NT2/D1 (cell line): ENCODE measurements at regions not wholly inside any gene's neighbourhood (a gene's known extent, or its start where the extent isn't known, plus 50 kb on each side); places are given as distances from the start of the nearest gene placed in this dataset.

Experiments used
- DNase-seq: peaks from one replicate; pipeline ENCODE4 v3.0.0-alpha.2; 2011; ENCODE audit warnings: low read depth, low spot score
- H3K27me3 ChIP-seq: 2 replicates; pipeline ENCODE4 v1.6.0; 2011; ENCODE audit warnings: mild to moderate bottlenecking; ENCODE audit not compliant: insufficient read length, insufficient read depth
- H3K36me3 ChIP-seq: 2 replicates; pipeline ENCODE4 v1.6.1; 2011; ENCODE audit warnings: mild to moderate bottlenecking, low read length, mixed read lengths; ENCODE audit not compliant: insufficient read depth, insufficient read length
- H3K4me1 ChIP-seq: 2 replicates; pipeline ENCODE4 v1.5.1; 2011; ENCODE audit not compliant: insufficient read depth, insufficient read length
- H3K4me3 ChIP-seq: 2 replicates; pipeline ENCODE4 v1.5.1; 2011; ENCODE audit warnings: low read depth; ENCODE audit not compliant: insufficient read length
- H3K9ac ChIP-seq: 2 replicates; pipeline ENCODE4 v1.6.0; 2011; ENCODE audit warnings: low read depth; ENCODE audit not compliant: insufficient read length
- H3K9me3 ChIP-seq: 2 replicates; pipeline ENCODE4 v1.5.1; 2011; ENCODE audit warnings: mild to moderate bottlenecking, low read length; ENCODE audit not compliant: insufficient read depth
- SUZ12 ChIP-seq: IDR thresholded peaks from 2 replicates; pipeline ENCODE4 v1.6.1; 2011; ENCODE audit not compliant: insufficient read length, insufficient read depth; ENCODE audit errors: extremely low read depth
- YY1 ChIP-seq: IDR thresholded peaks from 2 replicates; pipeline ENCODE4 v1.6.1; 2011; ENCODE audit not compliant: insufficient read length, insufficient read depth
- ZNF274 ChIP-seq: IDR thresholded peaks from 2 replicates; pipeline ENCODE4 v1.6.1; 2011; ENCODE audit warnings: mild to moderate bottlenecking, low read depth, low read length

GRCh38 chr2:45264227-45265225, 255.3 kb upstream of the SIX2 start:
- no peaks in the 10 kb centered on the region for H3K9me3 ChIP-seq
- H3K4me1 ChIP-seq = no peaks in the 10 kb centered on the region
- H3K36me3 ChIP-seq = no peaks in the 10 kb centered on the region
- TF ChIP-seq ZNF274 (no peak), SUZ12 (no peak), YY1 (no peak)
- H3K4me3 ChIP-seq = no peak overlapping the region
- DNase-seq = no peak
- no peak overlapping the region for H3K9ac ChIP-seq
- H3K27me3 ChIP-seq = no peaks in the 10 kb centered on the region

DNA sequence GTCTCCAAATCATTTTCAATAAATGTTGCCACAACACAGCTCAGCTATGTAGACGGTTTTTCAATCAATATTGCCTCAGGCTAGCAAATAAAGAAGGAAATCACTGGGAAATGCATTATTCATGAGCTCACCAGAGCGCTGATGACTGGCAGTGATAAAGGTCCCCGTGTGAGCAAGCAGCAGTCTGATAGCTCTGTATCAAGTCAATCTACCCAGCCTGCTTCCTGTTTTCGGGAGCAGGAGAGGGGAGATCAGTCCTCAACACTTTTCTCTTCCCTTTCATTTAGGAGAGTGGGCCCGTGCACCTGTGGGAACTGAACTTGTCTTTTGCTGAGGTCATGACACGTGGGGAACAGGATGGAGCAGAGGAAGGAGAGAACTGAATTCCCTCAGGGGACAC, 253.9 kb upstream of the SIX2 start:
- no peak for TF ChIP-seq YY1
- TF ChIP-seq ZNF274 = no peak
- no peak for TF ChIP-seq SUZ12
- Histone ChIP-seq H3K27me3 (no peaks in the 10 kb centered on the region), H3K36me3 (no peaks in the 10 kb centered on the region), H3K4me1 (peaks cover 4% of the 10 kb centered on the region), H3K4me3 (no peak overlapping the region), H3K9ac (no peak overlapping the region), H3K9me3 (no peaks in the 10 kb centered on the region)
- no peak for DNase-seq

- no peak overlapping the region for H3K4me3 ChIP-seq
- H3K4me1 ChIP-seq = peaks cover 8% of the 10 kb centered on the region
- no peak for DNase-seq
- no peaks in the 10 kb centered on the region for H3K36me3 ChIP-seq
- no peak for TF ChIP-seq SUZ12
- no peak for TF ChIP-seq YY1
- no peak for TF ChIP-seq ZNF274
- no peaks in the 10 kb centered on the region for H3K9me3 ChIP-seq
- H3K9ac ChIP-seq = no peak overlapping the region
- H3K27me3 ChIP-seq = no peaks in the 10 kb centered on the region
Measured at GRCh38 chr2:45261746-45262145, 252.5 kb upstream of the SIX2 start.

DNA sequence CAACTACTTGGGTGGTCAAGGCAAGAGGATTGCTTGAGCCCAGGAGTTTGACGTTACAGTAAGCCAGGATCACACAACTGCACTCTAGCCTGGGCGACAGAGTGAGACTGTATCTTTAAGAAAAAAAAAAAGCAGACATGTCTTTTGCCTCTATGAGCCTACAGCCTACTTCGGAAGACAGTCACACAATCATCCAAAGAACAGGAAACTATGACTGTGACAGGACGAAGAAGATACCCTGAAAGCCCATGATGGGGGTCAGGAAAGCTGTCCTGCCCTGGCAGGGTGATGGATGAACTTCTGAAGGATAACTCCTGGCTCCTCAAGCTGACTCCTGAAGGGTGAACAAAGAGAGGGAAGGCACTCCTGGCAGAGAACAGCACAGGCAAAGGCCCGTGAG, 251.7 kb upstream of the SIX2 start:
- no peak overlapping the region for H3K4me3 ChIP-seq
- no peak overlapping the region for H3K9ac ChIP-seq
- H3K27me3 ChIP-seq = no peaks in the 10 kb centered on the region
- no peaks in the 10 kb centered on the region for H3K9me3 ChIP-seq
- no peak for DNase-seq
- H3K36me3 ChIP-seq = no peaks in the 10 kb centered on the region
- TF ChIP-seq ZNF274 (no peak), SUZ12 (no peak), YY1 (no peak)
- H3K4me1 ChIP-seq = peaks cover 8% of the 10 kb centered on the region

DNA sequence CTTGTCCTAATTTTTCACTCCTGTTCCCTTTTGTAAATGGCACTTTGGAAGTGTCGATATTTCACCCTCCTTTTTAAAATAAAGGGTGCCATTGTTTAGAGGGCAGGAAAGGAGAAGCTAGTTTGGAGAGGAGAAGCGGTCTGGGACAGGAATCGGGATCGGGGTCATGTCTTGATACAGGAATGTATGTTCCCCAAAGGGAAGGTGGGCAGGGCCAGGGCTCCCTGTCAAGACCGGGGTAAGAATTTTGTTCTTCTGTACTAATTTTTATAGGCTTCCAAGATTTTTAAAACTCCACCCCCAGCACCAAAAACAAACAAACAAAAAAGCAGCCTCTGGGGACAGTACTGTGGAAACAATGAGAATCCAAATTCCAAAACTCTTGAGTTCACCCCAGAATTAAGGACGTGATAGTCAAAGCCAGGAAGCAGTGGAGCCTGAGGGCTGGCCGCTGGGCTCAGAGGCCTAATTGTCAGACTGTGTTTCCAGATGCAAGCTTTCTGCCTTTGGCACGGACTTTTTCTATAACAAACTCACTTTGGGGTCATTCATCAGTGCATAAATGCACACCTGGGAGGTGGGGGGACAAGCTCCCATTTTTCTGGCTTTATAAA, 250.4 kb upstream of the SIX2 start:
- peaks cover 8% of the 10 kb centered on the region for H3K4me1 ChIP-seq
- DNase-seq = no peak
- H3K4me3 ChIP-seq = no peak overlapping the region
- no peaks in the 10 kb centered on the region for H3K36me3 ChIP-seq
- H3K27me3 ChIP-seq = no peaks in the 10 kb centered on the region
- no peaks in the 10 kb centered on the region for H3K9me3 ChIP-seq
- no peak overlapping the region for H3K9ac ChIP-seq
- TF ChIP-seq SUZ12 (no peak), ZNF274 (no peak), YY1 (no peak)

GRCh38 chr2:45259138-45259537, 249.9 kb upstream of the SIX2 start:
- H3K36me3 ChIP-seq = no peaks in the 10 kb centered on the region
- no peaks in the 10 kb centered on the region for H3K27me3 ChIP-seq
- TF ChIP-seq YY1 (no peak), ZNF274 (no peak)
- no peak overlapping the region for H3K4me3 ChIP-seq
- no peak for DNase-seq
- peaks cover 8% of the 10 kb centered on the region for H3K4me1 ChIP-seq
- H3K9me3 ChIP-seq = no peaks in the 10 kb centered on the region
- H3K9ac ChIP-seq = no peak overlapping the region

DNA sequence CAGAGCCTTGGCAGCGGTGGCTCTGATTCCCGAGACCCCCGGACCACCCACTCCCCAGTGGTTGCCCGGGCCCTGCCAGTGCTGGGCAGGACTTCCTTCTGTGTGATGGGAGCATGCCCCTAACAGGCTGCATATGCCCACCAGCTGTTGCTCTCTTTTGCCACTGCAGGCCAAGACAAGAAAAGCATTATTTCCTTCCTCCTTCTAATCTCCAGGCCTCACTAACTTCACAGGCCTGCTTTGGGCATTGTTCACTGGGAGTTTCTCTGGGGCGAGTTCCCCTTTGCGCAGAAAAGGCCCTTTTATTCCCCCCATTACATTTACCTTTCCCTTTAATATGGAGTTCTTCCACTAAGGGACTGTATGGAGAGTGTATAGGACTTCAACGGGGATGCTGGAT, 249.1 kb upstream of the SIX2 start:
- TF ChIP-seq ZNF274 = no peak
- no peak for TF ChIP-seq SUZ12
- no peak for TF ChIP-seq YY1

More for the DNA sequence above, 249.1 kb upstream of the SIX2 start:
- DNase-seq = no peak
- Histone ChIP-seq H3K36me3 (no peaks in the 10 kb centered on the region), H3K4me3 (no peak overlapping the region), H3K27me3 (no peaks in the 10 kb centered on the region), H3K9ac (no peak overlapping the region), H3K9me3 (no peaks in the 10 kb centered on the region), H3K4me1 (peaks cover 8% of the 10 kb centered on the region)
